ENCODE measurements at regions not wholly inside any gene's neighbourhood (a gene's known extent, or its start where the extent isn't known, plus 50 kb on each side); places are given as distances from the start of the nearest gene placed in this dataset.

DNA sequence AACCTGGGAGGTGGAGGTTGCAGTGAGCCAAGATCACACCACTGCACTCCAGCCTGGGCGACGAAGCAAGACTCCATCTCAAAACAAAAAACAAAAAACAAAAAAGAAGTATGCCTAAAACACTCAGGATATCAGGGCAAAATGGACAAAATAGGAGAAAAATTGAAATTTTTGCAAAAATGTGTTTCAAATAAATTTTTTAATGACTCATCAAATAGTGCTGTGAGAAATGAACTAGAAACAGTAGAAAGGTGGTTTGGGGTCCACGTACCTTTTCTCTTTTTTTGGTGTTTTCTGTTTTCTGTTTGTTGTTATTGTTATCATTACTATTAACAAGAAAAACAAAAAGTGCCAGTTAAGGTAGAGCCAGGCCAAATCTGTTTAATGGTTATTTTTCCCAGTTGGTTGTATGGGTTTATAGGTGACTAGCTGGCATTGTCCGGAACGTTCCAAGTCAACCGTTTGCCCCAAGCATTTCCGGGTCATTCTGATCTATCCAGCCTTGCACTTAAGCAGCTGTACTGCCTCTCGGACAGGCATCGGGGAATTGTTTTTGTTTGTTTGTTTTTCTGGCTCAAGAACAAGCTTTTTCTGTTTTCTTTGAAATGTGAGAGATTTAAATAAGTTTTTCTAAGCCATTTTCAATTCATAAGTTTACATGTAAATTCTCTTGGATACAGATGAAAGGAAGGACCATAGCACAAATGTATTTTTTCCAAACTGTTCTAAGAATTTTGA, 157.0 kb upstream of the NEBL start:
- TF ChIP-seq, protein P1, sequence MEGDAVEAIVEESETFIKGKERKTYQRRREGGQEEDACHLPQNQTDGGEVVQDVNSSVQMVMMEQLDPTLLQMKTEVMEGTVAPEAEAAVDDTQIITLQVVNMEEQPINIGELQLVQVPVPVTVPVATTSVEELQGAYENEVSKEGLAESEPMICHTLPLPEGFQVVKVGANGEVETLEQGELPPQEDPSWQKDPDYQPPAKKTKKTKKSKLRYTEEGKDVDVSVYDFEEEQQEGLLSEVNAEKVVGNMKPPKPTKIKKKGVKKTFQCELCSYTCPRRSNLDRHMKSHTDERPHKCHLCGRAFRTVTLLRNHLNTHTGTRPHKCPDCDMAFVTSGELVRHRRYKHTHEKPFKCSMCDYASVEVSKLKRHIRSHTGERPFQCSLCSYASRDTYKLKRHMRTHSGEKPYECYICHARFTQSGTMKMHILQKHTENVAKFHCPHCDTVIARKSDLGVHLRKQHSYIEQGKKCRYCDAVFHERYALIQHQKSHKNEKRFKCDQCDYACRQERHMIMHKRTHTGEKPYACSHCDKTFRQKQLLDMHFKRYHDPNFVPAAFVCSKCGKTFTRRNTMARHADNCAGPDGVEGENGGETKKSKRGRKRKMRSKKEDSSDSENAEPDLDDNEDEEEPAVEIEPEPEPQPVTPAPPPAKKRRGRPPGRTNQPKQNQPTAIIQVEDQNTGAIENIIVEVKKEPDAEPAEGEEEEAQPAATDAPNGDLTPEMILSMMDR (IDR thresholded peaks at IDR 0.05) = no peak
- Histone ChIP-seq H3K9me3 (peaks cover 0 to 8% of the 10 kb centered on the region in 2 donors), H3K4me1 (no peaks in the 10 kb centered on the region), H3K36me3 (no peaks in the 10 kb centered on the region), H3K4me3 (no peak overlapping the region), H3K27me3 (no peaks in the 10 kb centered on the region), H3K27ac (no peak overlapping the region)
- DNase-seq (ENCODE audit: low spot score) = no peak

DNA sequence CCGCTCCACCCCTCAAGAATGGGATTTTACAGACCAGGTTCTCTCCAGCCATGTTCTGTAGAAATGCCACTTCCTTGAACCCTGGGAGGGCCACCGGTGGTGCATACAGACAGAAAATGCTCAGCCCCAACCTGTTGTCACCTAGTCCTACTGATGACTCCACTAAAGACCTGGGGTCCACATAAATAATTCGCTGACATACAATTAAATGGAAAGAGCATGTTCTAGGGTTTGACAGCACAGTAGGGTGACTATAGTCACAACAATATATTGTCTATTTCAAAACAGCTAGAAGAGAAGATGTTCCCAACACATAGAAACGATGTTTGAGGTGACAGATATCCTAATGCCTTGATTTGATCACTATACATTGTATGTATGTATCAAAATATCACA, 155.6 kb upstream of the NEBL start:
- Histone ChIP-seq H3K36me3 (no peaks in the 10 kb centered on the region), H3K4me3 (no peak overlapping the region), H3K4me1 (no peaks in the 10 kb centered on the region), H3K27ac (no peak overlapping the region), H3K9me3 (no peaks in the 10 kb centered on the region), H3K27me3 (no peaks in the 10 kb centered on the region)
- TF ChIP-seq, protein P1 (IDR thresholded peaks at IDR 0.05) = no peak
- DNase-seq (ENCODE audit: low spot score) = no peak

DNA sequence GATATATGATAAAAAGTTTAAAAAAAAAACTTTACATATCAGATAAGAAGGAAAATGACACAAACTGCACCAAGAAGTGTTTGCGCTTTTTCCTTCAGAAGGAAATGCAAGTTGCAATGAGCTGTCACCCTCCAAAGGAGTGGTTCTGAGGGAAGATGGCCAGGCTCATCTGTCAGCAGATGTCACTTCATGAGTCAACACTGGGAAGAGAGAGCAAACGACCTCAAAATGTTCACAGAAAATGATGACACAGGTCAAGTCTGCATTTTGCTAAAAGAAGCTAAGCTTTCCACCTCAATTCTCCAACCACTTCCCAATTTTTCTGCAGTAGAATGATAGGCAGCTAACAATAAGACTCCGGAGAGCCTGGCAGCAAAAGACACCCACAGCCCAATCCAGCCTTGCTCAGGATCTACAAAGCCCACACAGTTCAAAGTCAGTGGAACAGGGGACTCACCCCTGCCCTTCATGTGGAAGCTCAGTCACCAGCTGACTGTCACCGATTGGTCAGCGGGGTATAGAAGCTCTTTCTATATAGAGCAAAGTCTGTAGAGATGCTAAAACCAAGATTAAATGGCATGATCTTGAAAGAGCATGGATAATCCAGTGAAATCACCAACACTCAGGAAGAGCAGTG, 155.1 kb upstream of the NEBL start:
- Histone ChIP-seq H3K4me1 (no peaks in the 10 kb centered on the region), H3K27me3 (no peaks in the 10 kb centered on the region), H3K4me3 (no peak overlapping the region), H3K27ac (no peak overlapping the region), H3K9me3 (no peaks in the 10 kb centered on the region), H3K36me3 (no peaks in the 10 kb centered on the region)
- DNase-seq (ENCODE audit: low spot score) = no peak
- TF ChIP-seq, protein P1 (IDR thresholded peaks at IDR 0.05) = no peak

DNA sequence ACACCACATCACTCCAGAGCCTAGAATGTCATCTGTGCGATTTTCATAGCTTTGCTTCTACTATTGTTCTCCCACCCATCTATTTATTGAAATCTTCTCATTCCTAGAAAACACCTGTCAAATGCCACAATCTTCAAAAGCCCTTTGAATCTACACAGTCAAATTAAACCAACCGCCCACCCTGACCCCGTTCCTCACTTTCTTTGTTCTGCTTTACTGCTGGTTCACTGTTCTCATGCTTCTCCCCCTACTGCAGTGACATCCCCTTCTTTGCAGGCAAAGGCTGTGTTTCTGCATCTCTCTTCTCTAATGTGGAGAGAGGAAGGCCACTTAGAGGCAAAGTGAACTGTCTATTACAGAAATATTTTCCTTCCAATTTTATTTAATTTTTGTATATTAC, 152.4 kb upstream of the NEBL start:
- Histone ChIP-seq H3K4me1 (no peaks in the 10 kb centered on the region), H3K36me3 (no peaks in the 10 kb centered on the region), H3K27me3 (no peaks in the 10 kb centered on the region), H3K9me3 (no peaks in the 10 kb centered on the region), H3K4me3 (no peak overlapping the region), H3K27ac (no peak overlapping the region)
- DNase-seq (ENCODE audit: low spot score) = no peak
- TF ChIP-seq, protein P1 (IDR thresholded peaks at IDR 0.05) = no peak

DNA sequence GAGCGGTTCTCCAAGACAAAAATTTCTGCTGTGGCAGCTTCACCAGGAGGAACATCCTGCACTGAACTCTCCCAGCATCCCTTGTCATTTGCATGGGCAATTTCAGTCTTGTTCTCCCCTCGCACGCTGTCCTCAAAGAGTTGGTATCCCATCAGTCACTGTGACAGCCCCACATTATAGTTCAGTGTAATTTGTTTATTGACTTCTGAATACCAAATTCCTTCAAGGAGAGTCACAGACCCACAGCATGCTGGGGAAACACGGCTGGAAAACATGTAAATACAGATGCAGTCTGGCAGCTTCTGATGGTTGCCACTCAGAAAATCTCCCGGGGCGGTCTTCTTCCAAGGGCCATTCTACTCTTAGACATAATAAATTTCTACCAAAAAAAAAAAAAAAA, 151.0 kb upstream of the NEBL start:
- TF ChIP-seq, protein P1 (IDR thresholded peaks at IDR 0.05) = no peak
- no peaks in the 10 kb centered on the region for H3K36me3 ChIP-seq
- H3K27ac ChIP-seq = no peak overlapping the region
- no peaks in the 10 kb centered on the region for H3K27me3 ChIP-seq
- no peaks in the 10 kb centered on the region for H3K4me1 ChIP-seq
- H3K4me3 ChIP-seq = no peak overlapping the region
- DNase-seq (ENCODE audit: low spot score) = no peak
- H3K9me3 ChIP-seq = no peaks in the 10 kb centered on the region

Measured in right atrium auricular region (tissue), 2 donors.